ENCODE measurements at regions not wholly inside any gene's neighbourhood (a gene's known extent, or its start where the extent isn't known, plus 50 kb on each side); places are given as distances from the start of the nearest gene placed in this dataset.

GRCh38 chr20:50254466-50255079 lies 63.9 kb downstream of the CEBPB start:
- intact Hi-C loops (cut with DNase I; ENCODE audit: low total_unique reads), result no loop called here
- 84 to 86% methylated on average over 11 of the region's 11 CpGs for WGBS, 2 donors
- TF ChIP-seq POLR2A (IDR thresholded peaks at IDR 0.05) (no peak), CTCF (IDR thresholded peaks at IDR 0.05) (no peak)
- DNase-seq (ENCODE audit: low spot score in 2 of 2), result no peak
- H3K4me3 ChIP-seq (ENCODE audit: low read depth, poor library complexity, severe bottlenecking), result no peak overlapping the region

- no peak for TF ChIP-seq CTCF (IDR thresholded peaks at IDR 0.05)
- TF ChIP-seq POLR2A (IDR thresholded peaks at IDR 0.05), result no peak
These were observed 65.9 kb downstream of the CEBPB start for GRCh38 chr20:50256577-50256976.

GRCh38 chr20:50257860-50258259 lies 67.2 kb downstream of the CEBPB start:
- no peak overlapping the region for H3K4me3 ChIP-seq (ENCODE audit: low read depth, poor library complexity, severe bottlenecking)
- intact Hi-C loops (cut with DNase I; ENCODE audit: low total_unique reads), result no loop called here
- no peak for DNase-seq (ENCODE audit: low spot score in 2 of 2)
- WGBS, 2 donors, result 94 to 96% methylated on average over 8 of the region's 8 CpGs
- TF ChIP-seq CTCF (IDR thresholded peaks at IDR 0.05) (no peak), POLR2A (IDR thresholded peaks at IDR 0.05) (no peak)

More at GRCh38 chr20:50256577-50256976, 65.9 kb downstream of the CEBPB start:
- no peak for DNase-seq (ENCODE audit: low spot score in 2 of 2)
- 63 to 73% methylated on average over 6 of the region's 6 CpGs for WGBS, 2 donors
- no peak overlapping the region for H3K4me3 ChIP-seq (ENCODE audit: low read depth, poor library complexity, severe bottlenecking)
- intact Hi-C loops (cut with DNase I; ENCODE audit: low total_unique reads), result no loop called here

GRCh38 chr20:50258790-50259483 lies 68.3 kb downstream of the CEBPB start:
- TF ChIP-seq POLR2A (IDR thresholded peaks at IDR 0.05) (no peak), CTCF (IDR thresholded peaks at IDR 0.05) (no peak)
- WGBS, 2 donors, result 88 to 90% methylated on average over 8 of the region's 8 CpGs
- intact Hi-C loops (cut with DNase I; ENCODE audit: low total_unique reads), result no loop called here
- no peak overlapping the region for H3K4me3 ChIP-seq (ENCODE audit: low read depth, poor library complexity, severe bottlenecking)
- DNase-seq (ENCODE audit: low spot score in 2 of 2), result no peak

- DNase-seq (ENCODE audit: low spot score in 2 of 2), result peak; percentile 66 to 94
- TF ChIP-seq CTCF (IDR thresholded peaks at IDR 0.05) (no peak), POLR2A (IDR thresholded peaks at IDR 0.05) (no peak)
- intact Hi-C loops (cut with DNase I; ENCODE audit: low total_unique reads), result no loop called here
- WGBS, 2 donors, result 37 to 43% methylated on average over 9 of the region's 9 CpGs
- H3K4me3 ChIP-seq (ENCODE audit: low read depth, poor library complexity, severe bottlenecking), result no peak overlapping the region
These were observed 69.3 kb downstream of the CEBPB start for GRCh38 chr20:50259705-50260478.

Data from lower leg skin (tissue), 4 donors.